HL-60 (cell line): ENCODE measurements at regions not wholly inside any gene's neighbourhood (a gene's known extent, or its start where the extent isn't known, plus 50 kb on each side); places are given as distances from the start of the nearest gene placed in this dataset.

Experiments
- GABPA ChIP-seq: IDR thresholded peaks from 2 replicates; pipeline ENCODE4 v1.6.1; 2012; ENCODE audit warnings: low read depth
- POLR2AphosphoS5 ChIP-seq: IDR thresholded peaks from 2 replicates; pipeline ENCODE4 v1.6.1; 2012; ENCODE audit warnings: low read depth
- TF ChIP-seq, protein P1 (sequence below): IDR thresholded peaks from one replicate; pipeline ENCODE4 v1.5.1; 2011; ENCODE audit warnings: low read length, control low read depth, inconsistent platforms; ENCODE audit not compliant: insufficient read depth
- TF ChIP-seq, protein P2 (sequence below): IDR thresholded peaks from 2 replicates; pipeline ENCODE4 v1.6.1; 2012; ENCODE audit warnings: low read depth; ENCODE audit not compliant: insufficient replicate concordance

DNA sequence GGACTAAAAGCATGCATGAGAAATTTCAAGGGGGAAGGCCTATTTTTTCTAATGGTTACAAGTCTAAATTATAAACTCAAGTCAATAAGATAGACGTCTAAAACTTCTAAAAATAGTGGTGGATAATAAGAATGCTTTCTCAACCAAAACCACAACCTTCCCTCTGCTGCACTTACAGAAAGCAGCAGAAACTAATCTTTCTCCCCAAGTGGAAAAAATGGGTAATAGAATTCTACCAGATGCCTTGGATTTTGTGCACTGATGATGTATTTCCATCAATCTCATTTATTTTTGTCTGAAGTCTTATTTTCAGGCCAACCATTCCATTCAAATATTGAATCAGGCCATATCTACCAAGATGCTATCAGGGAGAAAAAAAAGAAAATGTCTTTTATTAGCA is 344.7 kb downstream of the NEK10 start:
- TF ChIP-seq, protein P1, sequence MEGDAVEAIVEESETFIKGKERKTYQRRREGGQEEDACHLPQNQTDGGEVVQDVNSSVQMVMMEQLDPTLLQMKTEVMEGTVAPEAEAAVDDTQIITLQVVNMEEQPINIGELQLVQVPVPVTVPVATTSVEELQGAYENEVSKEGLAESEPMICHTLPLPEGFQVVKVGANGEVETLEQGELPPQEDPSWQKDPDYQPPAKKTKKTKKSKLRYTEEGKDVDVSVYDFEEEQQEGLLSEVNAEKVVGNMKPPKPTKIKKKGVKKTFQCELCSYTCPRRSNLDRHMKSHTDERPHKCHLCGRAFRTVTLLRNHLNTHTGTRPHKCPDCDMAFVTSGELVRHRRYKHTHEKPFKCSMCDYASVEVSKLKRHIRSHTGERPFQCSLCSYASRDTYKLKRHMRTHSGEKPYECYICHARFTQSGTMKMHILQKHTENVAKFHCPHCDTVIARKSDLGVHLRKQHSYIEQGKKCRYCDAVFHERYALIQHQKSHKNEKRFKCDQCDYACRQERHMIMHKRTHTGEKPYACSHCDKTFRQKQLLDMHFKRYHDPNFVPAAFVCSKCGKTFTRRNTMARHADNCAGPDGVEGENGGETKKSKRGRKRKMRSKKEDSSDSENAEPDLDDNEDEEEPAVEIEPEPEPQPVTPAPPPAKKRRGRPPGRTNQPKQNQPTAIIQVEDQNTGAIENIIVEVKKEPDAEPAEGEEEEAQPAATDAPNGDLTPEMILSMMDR = no peak
- no peak for TF ChIP-seq GABPA
- TF ChIP-seq, protein P2, sequence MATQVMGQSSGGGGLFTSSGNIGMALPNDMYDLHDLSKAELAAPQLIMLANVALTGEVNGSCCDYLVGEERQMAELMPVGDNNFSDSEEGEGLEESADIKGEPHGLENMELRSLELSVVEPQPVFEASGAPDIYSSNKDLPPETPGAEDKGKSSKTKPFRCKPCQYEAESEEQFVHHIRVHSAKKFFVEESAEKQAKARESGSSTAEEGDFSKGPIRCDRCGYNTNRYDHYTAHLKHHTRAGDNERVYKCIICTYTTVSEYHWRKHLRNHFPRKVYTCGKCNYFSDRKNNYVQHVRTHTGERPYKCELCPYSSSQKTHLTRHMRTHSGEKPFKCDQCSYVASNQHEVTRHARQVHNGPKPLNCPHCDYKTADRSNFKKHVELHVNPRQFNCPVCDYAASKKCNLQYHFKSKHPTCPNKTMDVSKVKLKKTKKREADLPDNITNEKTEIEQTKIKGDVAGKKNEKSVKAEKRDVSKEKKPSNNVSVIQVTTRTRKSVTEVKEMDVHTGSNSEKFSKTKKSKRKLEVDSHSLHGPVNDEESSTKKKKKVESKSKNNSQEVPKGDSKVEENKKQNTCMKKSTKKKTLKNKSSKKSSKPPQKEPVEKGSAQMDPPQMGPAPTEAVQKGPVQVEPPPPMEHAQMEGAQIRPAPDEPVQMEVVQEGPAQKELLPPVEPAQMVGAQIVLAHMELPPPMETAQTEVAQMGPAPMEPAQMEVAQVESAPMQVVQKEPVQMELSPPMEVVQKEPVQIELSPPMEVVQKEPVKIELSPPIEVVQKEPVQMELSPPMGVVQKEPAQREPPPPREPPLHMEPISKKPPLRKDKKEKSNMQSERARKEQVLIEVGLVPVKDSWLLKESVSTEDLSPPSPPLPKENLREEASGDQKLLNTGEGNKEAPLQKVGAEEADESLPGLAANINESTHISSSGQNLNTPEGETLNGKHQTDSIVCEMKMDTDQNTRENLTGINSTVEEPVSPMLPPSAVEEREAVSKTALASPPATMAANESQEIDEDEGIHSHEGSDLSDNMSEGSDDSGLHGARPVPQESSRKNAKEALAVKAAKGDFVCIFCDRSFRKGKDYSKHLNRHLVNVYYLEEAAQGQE = no peak
- TF ChIP-seq POLR2AphosphoS5 = no peak
